ENCODE measurements at regions not wholly inside any gene's neighbourhood (a gene's known extent, or its start where the extent isn't known, plus 50 kb on each side); places are given as distances from the start of the nearest gene placed in this dataset.
"Not testable (repeated sequence)": the region's sequence is repeated elsewhere in the genome, so short reads cannot be mapped to it uniquely, and the experiment has no call there.

- no peak for DNase-seq
- Mint-ChIP-seq H3K4me3 (no peak overlapping the region), H3K9me3 (no peaks in the 10 kb centered on the region), H3K36me3 (ENCODE audit: low read depth) (no peaks in the 10 kb centered on the region), H3K4me1 (no peaks in the 10 kb centered on the region), H3K27me3 (no peaks in the 10 kb centered on the region), H3K27ac (no peak overlapping the region)
- POLR2A ChIA-PET = no interaction called here
- CTCF ChIA-PET = no interaction called here
These were observed 186.8 kb downstream of the FRK start for GRCh38 chr6:115873901-115874300.

DNA sequence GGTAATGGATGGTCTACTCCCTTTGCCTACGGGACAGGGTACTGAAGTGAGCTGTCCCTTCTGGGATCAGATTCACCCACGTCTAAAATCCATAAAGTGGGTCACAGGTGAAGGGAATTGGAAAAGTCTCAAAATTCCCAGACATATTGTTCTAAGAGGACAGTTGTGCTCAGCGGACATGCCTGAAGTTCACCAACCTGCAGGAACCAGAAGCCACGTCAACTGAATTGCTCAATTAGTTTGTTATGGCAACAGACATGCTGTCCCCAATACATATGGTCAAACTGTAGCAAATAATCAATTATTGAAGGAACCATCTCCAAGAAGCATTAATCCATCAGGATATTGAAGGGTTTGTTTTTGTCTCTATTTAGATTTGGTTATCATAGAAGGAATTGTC, 190.2 kb downstream of the FRK start:
- Mint-ChIP-seq H3K27ac (no peak overlapping the region), H3K4me3 (no peak overlapping the region), H3K27me3 (no peaks in the 10 kb centered on the region), H3K4me1 (no peaks in the 10 kb centered on the region), H3K36me3 (ENCODE audit: low read depth) (no peaks in the 10 kb centered on the region), H3K9me3 (no peaks in the 10 kb centered on the region)
- DNase-seq = no peak
- CTCF ChIA-PET = no interaction called here
- POLR2A ChIA-PET = no interaction called here

- ChIA-PET POLR2A (no interaction called here), CTCF (no interaction called here)
- no peaks in the 10 kb centered on the region for H3K4me1 Mint-ChIP-seq
These were observed 194.8 kb downstream of the FRK start for GRCh38 chr6:115865914-115866313.

GRCh38 chr6:115863211-115863610, 197.5 kb downstream of the FRK start:
- Mint-ChIP-seq H3K4me3 (no peak overlapping the region), H3K27me3 (no peaks in the 10 kb centered on the region), H3K9me3 (peaks cover 2% of the 10 kb centered on the region), H3K27ac (no peak overlapping the region), H3K36me3 (ENCODE audit: low read depth) (no peaks in the 10 kb centered on the region), H3K4me1 (no peaks in the 10 kb centered on the region)
- no peak for DNase-seq
- ChIA-PET POLR2A (no interaction called here), CTCF (no interaction called here)

More at GRCh38 chr6:115865914-115866313, 194.8 kb downstream of the FRK start:
- H3K9me3 Mint-ChIP-seq = no peaks in the 10 kb centered on the region
- H3K36me3 Mint-ChIP-seq (ENCODE audit: low read depth) = no peaks in the 10 kb centered on the region
- no peaks in the 10 kb centered on the region for H3K27me3 Mint-ChIP-seq
- H3K27ac Mint-ChIP-seq = no peak overlapping the region
- no peak for DNase-seq
- no peak overlapping the region for H3K4me3 Mint-ChIP-seq

- H3K27ac Mint-ChIP-seq = not testable (repeated sequence)
These were observed 199.0 kb downstream of the FRK start for GRCh38 chr6:115861658-115862057.

DNA sequence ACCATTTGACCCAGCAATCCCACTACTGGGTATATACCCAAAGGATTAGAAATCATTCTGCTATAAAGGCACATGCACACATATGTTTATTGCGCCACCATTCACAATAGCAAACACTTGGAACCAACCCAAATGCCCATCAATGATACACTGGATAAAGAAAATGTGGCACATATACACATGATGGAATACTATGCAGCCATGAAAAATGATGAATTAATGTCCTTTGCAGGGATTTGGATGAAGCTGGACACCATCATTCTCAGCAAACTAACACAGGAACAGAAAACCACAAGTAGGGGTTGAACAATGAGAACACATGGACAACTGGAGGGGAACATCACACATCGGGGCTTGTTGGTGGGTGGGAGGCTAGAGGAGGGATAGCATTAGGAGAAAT, 201.1 kb downstream of the FRK start:
- H3K9me3 Mint-ChIP-seq; H3K4me3 Mint-ChIP-seq; DNase-seq; H3K4me1 Mint-ChIP-seq; POLR2A ChIA-PET; H3K27ac Mint-ChIP-seq; H3K36me3 Mint-ChIP-seq (ENCODE audit: low read depth); H3K27me3 Mint-ChIP-seq: not testable (repeated sequence)
- CTCF ChIA-PET = interaction anchor here (1.0 kb wide), 1 partner anchor 9 kb away, joined by 4 read pairs; no protein-coding TSS in a partner anchor

More at GRCh38 chr6:115861658-115862057, 199.0 kb downstream of the FRK start:
- H3K9me3 Mint-ChIP-seq; H3K27me3 Mint-ChIP-seq; CTCF ChIA-PET; DNase-seq; H3K4me3 Mint-ChIP-seq; H3K36me3 Mint-ChIP-seq (ENCODE audit: low read depth); POLR2A ChIA-PET; H3K4me1 Mint-ChIP-seq: not testable (repeated sequence)

- Mint-ChIP-seq H3K9me3 (peaks cover 4% of the 10 kb centered on the region), H3K36me3 (ENCODE audit: low read depth) (no peaks in the 10 kb centered on the region), H3K4me3 (no peak overlapping the region), H3K27ac (no peak overlapping the region), H3K4me1 (no peaks in the 10 kb centered on the region), H3K27me3 (no peaks in the 10 kb centered on the region)
- CTCF ChIA-PET = no interaction called here
- POLR2A ChIA-PET = no interaction called here
- DNase-seq = no peak
These were observed 205.6 kb downstream of the FRK start for GRCh38 chr6:115854866-115855665.

DNA sequence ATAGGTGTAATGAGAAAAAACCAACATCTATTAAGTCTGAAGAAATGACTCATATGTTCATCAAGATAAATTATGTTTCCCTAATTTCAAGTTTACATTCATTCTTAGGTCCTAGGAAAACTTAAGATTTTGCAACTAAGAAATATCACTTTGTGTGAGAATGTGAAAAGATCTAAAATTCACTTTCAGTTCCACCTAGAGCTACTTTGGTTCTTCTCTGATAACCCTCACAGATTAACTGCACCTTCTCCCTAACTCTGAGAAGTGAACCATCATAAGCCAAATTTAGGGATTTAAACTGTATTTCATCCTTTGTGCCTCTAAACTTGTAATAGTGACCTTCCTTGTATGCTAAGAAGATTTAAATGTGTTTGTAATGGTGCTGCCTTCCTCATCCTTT, 213.0 kb downstream of the FRK start:
- no peaks in the 10 kb centered on the region for H3K4me1 Mint-ChIP-seq
- POLR2A ChIA-PET = no interaction called here
- CTCF ChIA-PET = no interaction called here
- no peaks in the 10 kb centered on the region for H3K27me3 Mint-ChIP-seq
- no peaks in the 10 kb centered on the region for H3K9me3 Mint-ChIP-seq
- H3K4me3 Mint-ChIP-seq = no peak overlapping the region
- no peak overlapping the region for H3K27ac Mint-ChIP-seq
- no peak for DNase-seq
- H3K36me3 Mint-ChIP-seq (ENCODE audit: low read depth) = no peaks in the 10 kb centered on the region

GRCh38 chr6:115843945-115844344, 216.7 kb downstream of the FRK start:
- Mint-ChIP-seq H3K27me3 (no peaks in the 10 kb centered on the region), H3K27ac (no peak overlapping the region), H3K36me3 (ENCODE audit: low read depth) (no peaks in the 10 kb centered on the region), H3K4me1 (no peaks in the 10 kb centered on the region), H3K4me3 (no peak overlapping the region), H3K9me3 (no peaks in the 10 kb centered on the region)
- ChIA-PET CTCF (no interaction called here), POLR2A (no interaction called here)
- DNase-seq = no peak

GRCh38 chr6:115842338-115842737, 218.4 kb downstream of the FRK start:
- ChIA-PET CTCF (no interaction called here), POLR2A (no interaction called here)
- Mint-ChIP-seq H3K4me1 (no peaks in the 10 kb centered on the region), H3K36me3 (ENCODE audit: low read depth) (no peaks in the 10 kb centered on the region), H3K27ac (no peak overlapping the region), H3K4me3 (no peak overlapping the region), H3K27me3 (no peaks in the 10 kb centered on the region), H3K9me3 (no peaks in the 10 kb centered on the region)
- DNase-seq = no peak

GRCh38 chr6:115839583-115840181, 221.0 kb downstream of the FRK start:
- Mint-ChIP-seq H3K27me3 (no peaks in the 10 kb centered on the region), H3K36me3 (ENCODE audit: low read depth) (no peaks in the 10 kb centered on the region), H3K4me1 (no peaks in the 10 kb centered on the region), H3K4me3 (no peak overlapping the region), H3K27ac (no peak overlapping the region), H3K9me3 (peaks cover 3% of the 10 kb centered on the region)
- no peak for DNase-seq
- ChIA-PET POLR2A (no interaction called here), CTCF (no interaction called here)

DNA sequence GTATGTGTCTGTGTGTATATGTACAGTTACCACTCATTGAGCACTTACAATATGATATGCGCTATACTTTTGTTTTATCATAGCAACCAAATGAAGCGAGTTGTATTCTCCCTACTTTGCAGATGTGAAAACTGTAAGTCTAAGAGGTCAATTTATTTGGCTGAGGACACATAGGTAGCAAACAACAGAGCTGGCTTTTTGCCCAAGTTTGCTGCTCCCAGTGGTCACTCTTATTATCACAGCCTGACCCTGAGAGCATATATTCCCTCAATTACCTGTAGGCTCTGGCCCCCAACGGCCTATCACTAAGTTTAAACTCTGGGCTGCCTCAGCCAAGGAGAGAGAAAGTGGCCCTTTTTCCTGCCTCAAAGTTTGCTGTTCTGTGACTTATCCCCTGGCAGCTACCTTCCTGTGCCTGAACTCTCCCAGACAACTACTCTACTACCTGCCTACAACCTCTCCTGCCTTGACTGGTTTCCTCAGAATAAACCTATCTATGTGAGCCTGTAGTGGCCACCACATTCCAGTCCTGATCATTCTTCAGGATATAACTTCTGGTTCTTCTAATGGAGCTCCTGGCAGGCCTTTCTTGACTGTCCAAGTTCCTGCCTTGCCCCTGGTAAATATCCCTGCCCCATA, 221.8 kb downstream of the FRK start:
- ChIA-PET CTCF (no interaction called here), POLR2A (no interaction called here)
- Mint-ChIP-seq H3K27me3 (no peaks in the 10 kb centered on the region), H3K4me3 (no peak overlapping the region), H3K36me3 (ENCODE audit: low read depth) (no peaks in the 10 kb centered on the region), H3K9me3 (peaks cover 3% of the 10 kb centered on the region), H3K4me1 (no peaks in the 10 kb centered on the region), H3K27ac (no peak overlapping the region)
- no peak for DNase-seq

- peaks cover 3% of the 10 kb centered on the region for H3K9me3 Mint-ChIP-seq
- H3K4me1 Mint-ChIP-seq = no peaks in the 10 kb centered on the region
- ChIA-PET CTCF (no interaction called here), POLR2A (no interaction called here)
- no peaks in the 10 kb centered on the region for H3K27me3 Mint-ChIP-seq
- H3K4me3 Mint-ChIP-seq = no peak overlapping the region
- H3K27ac Mint-ChIP-seq = no peak overlapping the region
- H3K36me3 Mint-ChIP-seq (ENCODE audit: low read depth) = no peaks in the 10 kb centered on the region
- DNase-seq = no peak
These were observed 222.5 kb downstream of the FRK start for GRCh38 chr6:115838216-115838615.

DNA sequence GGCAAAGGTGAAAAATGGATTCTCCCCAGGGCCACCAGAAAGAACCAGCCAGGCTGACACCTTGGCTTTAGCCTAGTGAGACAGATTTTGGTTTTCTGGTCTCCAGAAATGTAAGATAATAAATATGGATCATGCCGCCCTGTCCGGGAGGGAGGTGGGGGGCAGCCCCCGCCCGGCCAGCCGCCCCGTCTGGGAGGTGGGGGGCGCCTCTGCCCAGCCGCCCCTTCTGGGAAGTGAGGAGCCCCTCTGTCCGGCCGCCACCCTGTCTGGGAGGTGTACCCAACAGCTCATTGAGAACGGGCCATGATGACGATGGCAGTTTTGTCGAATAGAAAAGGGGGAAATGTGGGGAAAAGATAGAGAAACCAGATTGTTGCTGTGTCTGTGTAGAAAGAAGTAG, 224.3 kb downstream of the FRK start:
- CTCF ChIA-PET; H3K36me3 Mint-ChIP-seq (ENCODE audit: low read depth); H3K4me1 Mint-ChIP-seq; H3K9me3 Mint-ChIP-seq; DNase-seq; H3K27me3 Mint-ChIP-seq; H3K27ac Mint-ChIP-seq; POLR2A ChIA-PET; H3K4me3 Mint-ChIP-seq: not testable (repeated sequence)

Data from activated CD4-positive, alpha-beta memory T cell treated with anti-CD3 and anti-CD28 coated beads, Interleukin-2, amount 10 ng/mL, durations not matched to agents 7 days and 5 days (primary cell).